ENCODE measurements at regions not wholly inside any gene's neighbourhood (a gene's known extent, or its start where the extent isn't known, plus 50 kb on each side); places are given as distances from the start of the nearest gene placed in this dataset.

GRCh38 chr6:151186306-151186705 is 53.5 kb upstream of the AKAP12 start:
- intact Hi-C loops (cut with micrococcal nuclease) = no loop called here

GRCh38 chr6:151186804-151187330 is 52.9 kb upstream of the AKAP12 start:
- no peak for DNase-seq
- Histone ChIP-seq H3K36me3 (no peaks in the 10 kb centered on the region), H3K9me3 (replicated peaks) (no peaks in the 10 kb centered on the region), H3K4me1 (no peaks in the 10 kb centered on the region), H3K27me3 (ENCODE audit: low read depth) (no peaks in the 10 kb centered on the region), H3K4me3 (no peak overlapping the region), H3K27ac (replicated peaks) (no peak overlapping the region)
- no peak for TF ChIP-seq CTCF (IDR thresholded peaks at IDR 0.05; ENCODE audit: borderline replicate concordance)
- intact Hi-C loops (cut with micrococcal nuclease) = no loop called here

More at GRCh38 chr6:151186306-151186705, 53.5 kb upstream of the AKAP12 start:
- H3K27me3 ChIP-seq (ENCODE audit: low read depth) = no peaks in the 10 kb centered on the region
- no peak overlapping the region for H3K27ac ChIP-seq (replicated peaks)
- DNase-seq = no peak
- no peaks in the 10 kb centered on the region for H3K36me3 ChIP-seq
- no peak for TF ChIP-seq CTCF (IDR thresholded peaks at IDR 0.05; ENCODE audit: borderline replicate concordance)
- H3K4me3 ChIP-seq = no peak overlapping the region
- no peaks in the 10 kb centered on the region for H3K4me1 ChIP-seq
- H3K9me3 ChIP-seq (replicated peaks) = no peaks in the 10 kb centered on the region

Measured in left ventricle myocardium inferior (tissue), 1 donor.